OCI-LY7 (cell line): ENCODE measurements at regions not wholly inside any gene's neighbourhood (a gene's known extent, or its start where the extent isn't known, plus 50 kb on each side); places are given as distances from the start of the nearest gene placed in this dataset.

Experiments used
- BruUV-seq: library from RNA; stranded (reverse); fragments of 400-500 nt; replicated peaks from 2 replicates; lab custom pipeline; 2021; lab: Mats Ljungman, UMichigan
- CTCF ChIA-PET: fragments of 300-600 bp; sonication (Branson Sonifier 250); formaldehyde crosslinking; loops from one replicate; lab custom pipeline; 2022; ENCODE audit warnings: antibody characterized with exemption; ENCODE audit not compliant: unreplicated experiment; lab: Charles Lee
- POLR2A ChIA-PET: fragments of 300-600 bp; sonication (Branson Sonifier 250); formaldehyde crosslinking; loops from one replicate; lab custom pipeline; 2022; ENCODE audit warnings: antibody characterized with exemption; lab: Charles Lee
- DNase-seq: peaks from one replicate; pipeline ENCODE4 v3.0.0-alpha.2; 2015; ENCODE audit warnings: low spot score
- H2AFZ ChIP-seq: fragments of 200-600 bp; sonication (generic), shearing (Covaris generic); 2 replicates; pipeline ENCODE4 v1.6.1; 2014; ENCODE audit warnings: mild to moderate bottlenecking, antibody characterized with exemption, low read length, moderate library complexity
- H3K27ac ChIP-seq: fragments of 200-600 bp; sonication (generic); 2 replicates; pipeline ENCODE4 v1.5.1; 2014; ENCODE audit warnings: mixed run types, low read depth, mild to moderate bottlenecking, moderate library complexity, low read length, inconsistent platforms; ENCODE audit not compliant: poor library complexity, severe bottlenecking
- H3K36me3 ChIP-seq: fragments of 200-600 bp; sonication (generic); 2 replicates; pipeline ENCODE4 v1.6.1; 2014; ENCODE audit warnings: mild to moderate bottlenecking, antibody characterized with exemption, low read length, moderate library complexity, mixed read lengths; ENCODE audit not compliant: insufficient read depth
- H3K4me1 ChIP-seq: fragments of 200-600 bp; sonication (generic); 2 replicates; pipeline ENCODE4 v1.5.1; 2014; ENCODE audit warnings: mild to moderate bottlenecking, low read length; ENCODE audit not compliant: insufficient read depth, poor library complexity, severe bottlenecking
- H3K4me2 ChIP-seq: fragments of 200-600 bp; sonication (generic); 2 replicates; pipeline ENCODE4 v1.6.1; 2014; ENCODE audit warnings: mild to moderate bottlenecking, low read length
- H3K4me3 ChIP-seq: fragments of 200-600 bp; sonication (generic); 2 replicates; pipeline ENCODE4 v1.5.1; 2014; ENCODE audit warnings: mild to moderate bottlenecking, low read depth, low read length; ENCODE audit not compliant: poor library complexity, severe bottlenecking
- H3K79me2 ChIP-seq: fragments of 200-600 bp; sonication (generic); 2 replicates; pipeline ENCODE4 v1.6.1; 2016; ENCODE audit warnings: low read depth, mild to moderate bottlenecking, low read length, moderate library complexity, mixed read lengths; ENCODE audit not compliant: insufficient read depth
- H3K9me2 ChIP-seq: fragments of 200-600 bp; sonication (generic); 2 replicates; pipeline ENCODE4 v1.6.1; 2016; ENCODE audit warnings: mild to moderate bottlenecking, low read length, mixed read lengths; ENCODE audit not compliant: insufficient read depth
- H3K9me3 ChIP-seq: fragments of 200-600 bp; sonication (generic); 2 replicates; pipeline ENCODE4 v1.6.1; 2014; ENCODE audit warnings: mild to moderate bottlenecking, mixed run types, low read length, mixed read lengths
- H4K20me1 ChIP-seq: fragments of 200-600 bp; sonication (generic); 2 replicates; pipeline ENCODE4 v1.6.1; 2014; ENCODE audit warnings: mild to moderate bottlenecking, antibody characterized with exemption, low read length, moderate library complexity, mixed read lengths; ENCODE audit not compliant: insufficient read depth
- EZH2phosphoT487 ChIP-seq: fragments of 200-600 bp; sonication (generic); IDR thresholded peaks from 2 replicates; pipeline ENCODE4 v1.6.1; 2018; ENCODE audit warnings: low read depth, borderline replicate concordance, mild to moderate bottlenecking, mixed run types, antibody characterized with exemption, low read length, moderate library complexity, mixed read lengths
- intact Hi-C: fragments of 100-400 bp; cut with micrococcal nuclease; formaldehyde crosslinking; loops from one replicate; pipeline ENCODE4 v1.10.0; 2022; ENCODE audit not compliant: unreplicated experiment
- TF ChIP-seq, protein P1 (sequence below): fragments of 200-600 bp; sonication (generic); conservative IDR thresholded peaks from 2 replicates; pipeline ENCODE4 v1.5.1; 2014; ENCODE audit warnings: mild to moderate bottlenecking, antibody characterized with exemption, low read length, moderate library complexity, mixed read lengths

DNA sequence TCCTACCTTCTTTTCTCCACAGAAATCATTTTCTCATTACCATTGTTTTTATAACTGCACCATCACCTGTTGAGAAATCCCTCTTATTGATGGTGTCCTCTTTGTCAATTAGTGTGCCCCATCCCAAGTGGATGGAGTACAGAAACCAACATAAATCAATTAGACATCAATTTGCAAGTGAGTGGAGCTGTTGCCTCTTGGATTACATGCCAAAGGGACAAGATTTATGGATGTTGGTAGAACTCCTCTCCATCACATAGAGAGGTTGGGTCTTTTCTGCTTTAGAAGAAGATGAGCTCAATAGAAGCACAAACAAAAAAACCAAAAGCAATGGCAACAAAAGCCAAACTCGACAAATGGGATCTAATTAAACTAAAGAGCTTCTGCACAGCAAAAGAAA is 973.5 kb downstream of the CDH11 start:
- Histone ChIP-seq H3K79me2 (no peaks in the 10 kb centered on the region), H4K20me1 (no peaks in the 10 kb centered on the region), H3K9me2 (no peaks in the 10 kb centered on the region), H3K9me3 (0 out of 2 replicates have a peak, but pooled peaks cover 4% of the 10 kb centered on the region), H3K4me3 (no peak overlapping the region), H2AFZ (0 out of 2 replicates have a peak overlapping the region, but pooled peaks have one; percentile 21), H3K27ac (no peak overlapping the region), H3K4me2 (no peak overlapping the region), H3K4me1 (peaks cover 4% of the 10 kb centered on the region), H3K36me3 (no peaks in the 10 kb centered on the region; the same call in 1 of the 2 replicates)
- TF ChIP-seq, protein P1, sequence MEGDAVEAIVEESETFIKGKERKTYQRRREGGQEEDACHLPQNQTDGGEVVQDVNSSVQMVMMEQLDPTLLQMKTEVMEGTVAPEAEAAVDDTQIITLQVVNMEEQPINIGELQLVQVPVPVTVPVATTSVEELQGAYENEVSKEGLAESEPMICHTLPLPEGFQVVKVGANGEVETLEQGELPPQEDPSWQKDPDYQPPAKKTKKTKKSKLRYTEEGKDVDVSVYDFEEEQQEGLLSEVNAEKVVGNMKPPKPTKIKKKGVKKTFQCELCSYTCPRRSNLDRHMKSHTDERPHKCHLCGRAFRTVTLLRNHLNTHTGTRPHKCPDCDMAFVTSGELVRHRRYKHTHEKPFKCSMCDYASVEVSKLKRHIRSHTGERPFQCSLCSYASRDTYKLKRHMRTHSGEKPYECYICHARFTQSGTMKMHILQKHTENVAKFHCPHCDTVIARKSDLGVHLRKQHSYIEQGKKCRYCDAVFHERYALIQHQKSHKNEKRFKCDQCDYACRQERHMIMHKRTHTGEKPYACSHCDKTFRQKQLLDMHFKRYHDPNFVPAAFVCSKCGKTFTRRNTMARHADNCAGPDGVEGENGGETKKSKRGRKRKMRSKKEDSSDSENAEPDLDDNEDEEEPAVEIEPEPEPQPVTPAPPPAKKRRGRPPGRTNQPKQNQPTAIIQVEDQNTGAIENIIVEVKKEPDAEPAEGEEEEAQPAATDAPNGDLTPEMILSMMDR, result no peak
- no peak for TF ChIP-seq EZH2phosphoT487
- BruUV-seq, result no TSS peak
- ChIA-PET CTCF (no interaction called here), POLR2A (no interaction called here)
- no peak for DNase-seq
- intact Hi-C loops, result no loop called here

DNA sequence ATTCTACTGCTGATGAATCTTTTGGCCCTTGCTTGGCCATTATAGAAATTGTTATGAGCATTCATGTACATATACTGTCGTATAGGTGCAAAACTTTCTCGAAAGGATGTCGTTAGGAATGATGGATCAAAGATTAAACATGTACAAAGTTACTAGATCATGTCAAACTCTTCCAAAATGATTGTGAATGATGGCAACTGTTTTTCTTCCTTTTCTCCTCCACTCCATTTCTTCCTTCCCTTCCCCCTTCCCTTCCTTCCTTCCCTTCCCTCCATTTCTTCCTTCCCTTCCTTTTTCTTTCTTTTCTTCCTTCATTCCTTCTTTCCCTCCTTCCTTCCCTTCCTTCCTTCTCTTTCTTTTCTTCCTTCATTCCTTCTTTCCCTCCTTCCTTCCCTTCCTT is 973.9 kb downstream of the CDH11 start:
- POLR2A ChIA-PET, result no interaction called here
- CTCF ChIA-PET, result no interaction called here

GRCh38 chr16:64144617-64145016 is 977.2 kb downstream of the CDH11 start:
- no peak for TF ChIP-seq EZH2phosphoT487
- TF ChIP-seq, protein P1, result no peak
- ChIA-PET CTCF (no interaction called here), POLR2A (interaction anchor here (0.6 to 1.5 kb wide), 8 partner anchors 13 to 191 kb away, joined by 3 to 5 read pairs (median 4); no protein-coding TSS in a partner anchor)
- no peak overlapping the region for H2AFZ ChIP-seq
- H3K9me2 ChIP-seq, result no peaks in the 10 kb centered on the region
- no peak overlapping the region for H3K4me3 ChIP-seq
- H3K4me1 ChIP-seq, result no peaks in the 10 kb centered on the region
- DNase-seq, result no peak
- H3K27ac ChIP-seq, result no peak overlapping the region
- intact Hi-C loops, result no loop called here
- H4K20me1 ChIP-seq, result no peaks in the 10 kb centered on the region
- no peak overlapping the region for H3K4me2 ChIP-seq
- H3K36me3 ChIP-seq, result no peaks in the 10 kb centered on the region; the same call in 1 of the 2 replicates
- no TSS peak for BruUV-seq
- 0 out of 2 replicates have a peak, but pooled peaks cover 4% of the 10 kb centered on the region for H3K9me3 ChIP-seq
- no peaks in the 10 kb centered on the region for H3K79me2 ChIP-seq

More for the DNA sequence above, 973.9 kb downstream of the CDH11 start:
- Histone ChIP-seq H3K4me1 (peaks cover 4% of the 10 kb centered on the region), H3K4me3 (no peak overlapping the region), H3K9me3 (0 out of 2 replicates have a peak, but pooled peaks cover 4% of the 10 kb centered on the region), H3K79me2 (no peaks in the 10 kb centered on the region), H3K9me2 (no peaks in the 10 kb centered on the region), H3K4me2 (no peak overlapping the region), H2AFZ (0 out of 2 replicates have a peak overlapping the region, but pooled peaks have one; percentile 21), H4K20me1 (no peaks in the 10 kb centered on the region), H3K27ac (no peak overlapping the region), H3K36me3 (no peaks in the 10 kb centered on the region; the same call in 1 of the 2 replicates)
- TF ChIP-seq, protein P1, result no peak
- no TSS peak for BruUV-seq
- no peak for DNase-seq
- intact Hi-C loops, result no loop called here
